ENCODE measurements at regions not wholly inside any gene's neighbourhood (a gene's known extent, or its start where the extent isn't known, plus 50 kb on each side); places are given as distances from the start of the nearest gene placed in this dataset.

- Histone ChIP-seq H3K4me2 (ENCODE audit: insufficient read depth in 1 of 2, low read depth in 2 of 2, low read length in 2 of 2) (no peak overlapping the region), H3K79me1 (ENCODE audit: low read depth, low read length) (no peaks in the 10 kb centered on the region), H4K20me1 (replicated peaks in 1 of 2; ENCODE audit: control insufficient read depth in 1 of 2, insufficient read depth in 2 of 2, low read length in 2 of 2) (no peaks in the 10 kb centered on the region), H3K23ac (ENCODE audit: insufficient read length) (no peak overlapping the region), H4K91ac (replicated peaks; ENCODE audit: insufficient read length, low read length) (no peak overlapping the region), H2BK15ac (ENCODE audit: low read length) (no peak overlapping the region), H3K36me3 (ENCODE audit: control insufficient read depth in 2 of 4, insufficient read depth in 4 of 4, low read length in 3 of 4) (no peaks in the 10 kb centered on the region), H2AFZ (ENCODE audit: low read length) (no peak overlapping the region), H2AK5ac (ENCODE audit: low read depth, low read length) (no peak overlapping the region), H3K14ac (ENCODE audit: insufficient read length) (no peak overlapping the region), H3K4me3 (ENCODE audit: extremely low read depth in 1 of 4, insufficient read depth in 2 of 4, low read depth in 3 of 4, low read length in 4 of 4) (no peak overlapping the region), H2BK20ac (ENCODE audit: low read length) (no peak overlapping the region), H3K79me2 (ENCODE audit: control insufficient read depth in 1 of 2, insufficient read depth in 2 of 2, low read length in 2 of 2) (no peaks in the 10 kb centered on the region), H3K9ac (replicated peaks in 1 of 4; ENCODE audit: extremely low read depth in 1 of 4, low read depth in 3 of 4, low read length in 3 of 4) (no peak overlapping the region), H3K27me3 (replicated peaks in 1 of 4; ENCODE audit: control insufficient read depth in 3 of 4, extremely low read depth in 1 of 4, insufficient read depth in 3 of 4, low read length in 3 of 4) (no peaks in the 10 kb centered on the region), H2BK12ac (ENCODE audit: low read depth, low read length) (no peak overlapping the region), H3K27ac (ENCODE audit: low read depth, low read length) (no peak overlapping the region), H4K8ac (ENCODE audit: extremely low read depth, insufficient read depth, low read length) (no peak overlapping the region), H3K18ac (ENCODE audit: extremely low read depth, low read length) (no peak overlapping the region), H4K5ac (ENCODE audit: insufficient read length, low read depth, low read length) (no peak overlapping the region), H3K9me3 (ENCODE audit: insufficient read depth in 2 of 2, low read depth in 1 of 2, low read length in 1 of 2) (no peaks in the 10 kb centered on the region), H2BK5ac (ENCODE audit: low read depth, low read length) (no peak overlapping the region), H3K4ac (replicated peaks; ENCODE audit: insufficient read length, low read depth, low read length) (no peak overlapping the region), H3K23me2 (ENCODE audit: low read depth, low read length) (no peaks in the 10 kb centered on the region), H3K56ac (replicated peaks; ENCODE audit: insufficient read length, low read depth, low read length) (no peak overlapping the region), H3K4me1 (replicated peaks in 1 of 4; ENCODE audit: control insufficient read depth in 3 of 4, insufficient read depth in 4 of 4, low read length in 3 of 4) (no peaks in the 10 kb centered on the region), H2BK120ac (replicated peaks; ENCODE audit: low read depth, low read length) (no peak overlapping the region)
- ChIA-PET POLR2A (ENCODE audit: partially characterized antibody) (no interaction called here), CTCF (ENCODE audit: partially characterized antibody) (interaction anchor here (0.6 to 3.0 kb wide), 6 partner anchors 12 to 619 kb away, joined by 3 to 16 read pairs (median 4); no protein-coding TSS in a partner anchor)
- FAIRE-seq (no peak), DNase-seq (ENCODE audit: low read depth in 1 of 2, low spot score in 2 of 2) (no peak)
- TF ChIP-seq KDM4A (IDR thresholded peaks at IDR 0.05; ENCODE audit: low read depth, low read length, severe bottlenecking) (no peak), TAF1 (IDR thresholded peaks at IDR 0.05; ENCODE audit: low read depth, low read length) (no peak), SUZ12 (IDR thresholded peaks at IDR 0.05; ENCODE audit: low read length) (no peak), TCF12 (IDR thresholded peaks at IDR 0.05; ENCODE audit: low read depth, low read length) (no peak), RNF2 (IDR thresholded peaks at IDR 0.05; ENCODE audit: borderline replicate concordance, low read depth, low read length, missing control alignments, poor library complexity, severe bottlenecking) (no peak), CHD2 (IDR thresholded peaks at IDR 0.05; ENCODE audit: low read length) (no peak)
Measured at GRCh38 chr3:150271591-150271960, 136.5 kb upstream of the TSC22D2 start.
